NCI-H187 (cell line): ENCODE measurements at regions not wholly inside any gene's neighbourhood (a gene's known extent, or its start where the extent isn't known, plus 50 kb on each side); places are given as distances from the start of the nearest gene placed in this dataset.
"Not testable (repeated sequence)": the region's sequence is repeated elsewhere in the genome, so short reads cannot be mapped to it uniquely, and the experiment has no call there.

Experiments used
- DNase-seq, 2 experiments: peaks; one replicate each; lab custom pipeline; 2025; lab: John Stamatoyannopoulos, UW

- DNase-seq, result no peak
These were observed 2320.1 kb downstream of the ARAP2 start for GRCh38 chr4:33924239-33924638.

- no peak for DNase-seq
These were observed 2319.5 kb downstream of the ARAP2 start for GRCh38 chr4:33924811-33925210.

- DNase-seq, result no peak
These were observed 2313.8 kb downstream of the ARAP2 start for GRCh38 chr4:33930497-33930896.

- no peak for DNase-seq
These were observed 2313.3 kb downstream of the ARAP2 start for GRCh38 chr4:33931026-33931425.

- no peak for DNase-seq
These were observed 2304.0 kb downstream of the ARAP2 start for GRCh38 chr4:33940281-33940680.

GRCh38 chr4:33941854-33942253 lies 2302.5 kb downstream of the ARAP2 start:
- DNase-seq, result no peak

- DNase-seq, result no peak
These were observed 2295.4 kb downstream of the ARAP2 start for GRCh38 chr4:33948921-33949320.

GRCh38 chr4:33953848-33954247 lies 2290.5 kb downstream of the ARAP2 start:
- not testable (repeated sequence) for DNase-seq

- DNase-seq, result no peak
These were observed 2289.6 kb downstream of the ARAP2 start for GRCh38 chr4:33954759-33955158.

GRCh38 chr4:33959519-33959918 lies 2284.8 kb downstream of the ARAP2 start:
- no peak for DNase-seq

- DNase-seq, result no peak
These were observed 2282.6 kb downstream of the ARAP2 start for GRCh38 chr4:33961761-33962160.

GRCh38 chr4:33966808-33967207 lies 2277.5 kb downstream of the ARAP2 start:
- DNase-seq, result no peak

GRCh38 chr4:33974270-33974669 lies 2270.0 kb downstream of the ARAP2 start:
- no peak for DNase-seq

- DNase-seq, result no peak
These were observed 2268.3 kb downstream of the ARAP2 start for GRCh38 chr4:33975995-33976394.

- not testable (repeated sequence) for DNase-seq
These were observed 2264.5 kb downstream of the ARAP2 start for GRCh38 chr4:33979781-33980180.

GRCh38 chr4:33980361-33980760 lies 2264.0 kb downstream of the ARAP2 start:
- no peak for DNase-seq

GRCh38 chr4:33989820-33990443 lies 2254.4 kb downstream of the ARAP2 start:
- no peak for DNase-seq

- no peak for DNase-seq
These were observed 2248.1 kb downstream of the ARAP2 start for GRCh38 chr4:33996075-33996718.

GRCh38 chr4:33998291-33998690 lies 2246.0 kb downstream of the ARAP2 start:
- DNase-seq, result no peak

- DNase-seq, result no peak
These were observed 2244.0 kb downstream of the ARAP2 start for GRCh38 chr4:34000356-34000755.

- not testable (repeated sequence) for DNase-seq
These were observed 2237.8 kb downstream of the ARAP2 start for GRCh38 chr4:34006540-34006939.

GRCh38 chr4:34009951-34010350 lies 2234.4 kb downstream of the ARAP2 start:
- DNase-seq, result no peak

GRCh38 chr4:34010751-34011519 lies 2233.4 kb downstream of the ARAP2 start:
- DNase-seq, result no peak
